ENCODE measurements at regions not wholly inside any gene's neighbourhood (a gene's known extent, or its start where the extent isn't known, plus 50 kb on each side); places are given as distances from the start of the nearest gene placed in this dataset.

GRCh38 chr6:19530188-19530587, 307.0 kb upstream of the ID4 start:
- no peaks in the 10 kb centered on the region for H3K79me1 ChIP-seq (ENCODE audit: low read depth in 1 of 2, low read length in 2 of 2)
- H4K5ac ChIP-seq (ENCODE audit: low read depth, low read length), result no peak overlapping the region
- no peak overlapping the region for H4K91ac ChIP-seq (ENCODE audit: insufficient read depth, low read depth, low read length)
- H3K4me2 ChIP-seq (ENCODE audit: low read depth, low read length), result no peak overlapping the region
- H3K9ac ChIP-seq (ENCODE audit: low read depth, low read length), result no peak overlapping the region
- H2BK120ac ChIP-seq (ENCODE audit: low read depth, low read length), result no peak overlapping the region
- H3K4me3 ChIP-seq (ENCODE audit: insufficient read depth, low read depth, low read length), result no peak overlapping the region
- H2BK15ac ChIP-seq (ENCODE audit: low read depth, low read length), result no peak overlapping the region
- no peaks in the 10 kb centered on the region for H4K20me1 ChIP-seq (ENCODE audit: insufficient read depth, low read length)
- no peak overlapping the region for H2AK9ac ChIP-seq (replicated peaks; ENCODE audit: low read depth, low read length, poor library complexity)
- no peak overlapping the region for H2AFZ ChIP-seq (replicated peaks; ENCODE audit: low read length, poor library complexity)
- no peak for ATAC-seq (ENCODE audit: low read depth)
- POLR2A ChIA-PET (ENCODE audit: unreplicated experiment), result no interaction called here
- dilution Hi-C loops (cut with HindIII; ENCODE audit: low sequenced_read_pairs, unreplicated experiment), result no loop called here
- H3K14ac ChIP-seq (replicated peaks; ENCODE audit: low read depth, low read length), result no peak overlapping the region
- H4K8ac ChIP-seq (ENCODE audit: low read depth in 2 of 2, low read length in 2 of 2), result no peak overlapping the region
- no peak for TF ChIP-seq POLR2A (IDR thresholded peaks at IDR 0.05; ENCODE audit: low read depth, low read length)
- TF ChIP-seq USF2 (IDR thresholded peaks at IDR 0.05; ENCODE audit: low read depth, low read length), result no peak
- no peak for TF ChIP-seq RFX5 (IDR thresholded peaks at IDR 0.05; ENCODE audit: low read depth, low read length)
- TF ChIP-seq SMC3 (IDR thresholded peaks at IDR 0.05; ENCODE audit: low read depth, low read length), result no peak
- no peak for TF ChIP-seq MXI1 (IDR thresholded peaks at IDR 0.05; ENCODE audit: borderline replicate concordance, low read depth, low read length)
- H2BK5ac ChIP-seq (ENCODE audit: low read depth, low read length, poor library complexity, severe bottlenecking), result no peak overlapping the region
- no peaks in the 10 kb centered on the region for H3K36me3 ChIP-seq (ENCODE audit: control insufficient read depth, insufficient read depth, low read length)
- no peak overlapping the region for H2BK20ac ChIP-seq (ENCODE audit: low read depth, low read length)
- BruUV-seq (replicated peaks), result no TSS peak
- no peaks in the 10 kb centered on the region for H3K27me3 ChIP-seq (ENCODE audit: control insufficient read depth, insufficient read depth, low read length)
- no peak overlapping the region for H3K18ac ChIP-seq (ENCODE audit: low read depth, low read length)
- no peak overlapping the region for H2AK5ac ChIP-seq (ENCODE audit: low read depth, low read length)
- H3K23ac ChIP-seq (ENCODE audit: low read depth, low read length), result no peak overlapping the region
- no peak overlapping the region for H3K56ac ChIP-seq (ENCODE audit: extremely low read depth, insufficient read depth, low read length)
- H3K4me1 ChIP-seq (ENCODE audit: control insufficient read depth, insufficient read depth, low read length), result no peaks in the 10 kb centered on the region
- intact Hi-C loops (cut with micrococcal nuclease), result no loop called here
- no peak overlapping the region for H3K27ac ChIP-seq (ENCODE audit: insufficient read depth, low read length)
- no CpG with 5 or more reads among the region's 1 CpG for WGBS, 2 experiments (ENCODE audit: extremely low coverage in 2 of 2, insufficient read length in 1 of 2)
- H3K9me3 ChIP-seq (ENCODE audit: control insufficient read depth, insufficient read depth, low read length), result peaks cover 3% of the 10 kb centered on the region; the same call in 1 of the 2 replicates
- no peak overlapping the region for H3K4ac ChIP-seq (ENCODE audit: low read depth, low read length)
- CTCF ChIA-PET, result no interaction called here
- DNase-seq, result no peak
- in situ Hi-C loops (cut with MboI; ENCODE audit: low sequenced_read_pairs), result no loop called here
- no peaks in the 10 kb centered on the region for H3K9me1 ChIP-seq (ENCODE audit: insufficient read depth, low read length)

Data from IMR-90 (cell line).